IMR-90 (cell line): ENCODE measurements at regions not wholly inside any gene's neighbourhood (a gene's known extent, or its start where the extent isn't known, plus 50 kb on each side); places are given as distances from the start of the nearest gene placed in this dataset.

Experiments used
- ATAC-seq: fragments of 200-7000 bp; cut with Tn5 transposase; 2 replicates; pipeline ENCODE4 v1.9.1; 2020; ENCODE audit warnings: low read depth, mild to moderate bottlenecking, moderate library complexity
- BruUV-seq: library from RNA; stranded (reverse); fragments of 400-500 nt; replicated peaks from 2 replicates; lab custom pipeline; 2021; lab: Mats Ljungman, UMichigan
- CTCF ChIA-PET: fragments of 300-600 bp; formaldehyde crosslinking; extraction: SDS; loops from one replicate; lab custom pipeline; 2021; ENCODE audit warnings: antibody characterized with exemption; lab: Yijun Ruan, JAX
- POLR2A ChIA-PET: fragments of 300-600 bp; sonication (Branson Sonifier 250); formaldehyde crosslinking; loops from one replicate; lab custom pipeline; 2022; ENCODE audit warnings: antibody characterized with exemption; ENCODE audit not compliant: unreplicated experiment; lab: Charles Lee
- DNase-seq: peaks from one replicate; pipeline ENCODE4 v3.0.0; 2013
- H2AFZ ChIP-seq: replicated peaks from 2 replicates; pipeline ENCODE3; 2013; ENCODE audit warnings: low read length, mild to moderate bottlenecking; ENCODE audit not compliant: poor library complexity
- H2AK5ac ChIP-seq: 2 replicates; pipeline ENCODE4 v1.6.1; 2013; ENCODE audit warnings: low read depth, low read length, inconsistent platforms
- H2AK9ac ChIP-seq: replicated peaks from 2 replicates; pipeline ENCODE3; 2013; ENCODE audit warnings: mild to moderate bottlenecking, low read depth, low read length, moderate library complexity; ENCODE audit not compliant: poor library complexity
- H2BK120ac ChIP-seq: 2 replicates; pipeline ENCODE4 v1.6.1; 2013; ENCODE audit warnings: low read depth, low read length, inconsistent platforms
- H2BK15ac ChIP-seq: 3 replicates; pipeline ENCODE4 v1.6.1; 2013; ENCODE audit warnings: low read depth, low read length, inconsistent platforms
- H2BK20ac ChIP-seq: 2 replicates; pipeline ENCODE4 v1.6.1; 2013; ENCODE audit warnings: low read depth, mild to moderate bottlenecking, inconsistent platforms, low read length, moderate library complexity
- H2BK5ac ChIP-seq: 2 replicates; pipeline ENCODE4 v1.6.1; 2013; ENCODE audit warnings: mild to moderate bottlenecking, low read depth, low read length, inconsistent platforms; ENCODE audit not compliant: poor library complexity, severe bottlenecking
- H3K14ac ChIP-seq: replicated peaks from 2 replicates; pipeline ENCODE4 v1.6.1; 2013; ENCODE audit warnings: low read depth, low read length, inconsistent platforms
- H3K18ac ChIP-seq: 2 replicates; pipeline ENCODE4 v1.6.1; 2013; ENCODE audit warnings: low read depth, low read length, control low read depth
- H3K23ac ChIP-seq: 2 replicates; pipeline ENCODE4 v1.6.1; 2013; ENCODE audit warnings: low read depth, low read length, inconsistent platforms
- H3K27ac ChIP-seq: 2 replicates; pipeline ENCODE4 v1.5.1; 2013; ENCODE audit warnings: mild to moderate bottlenecking, control low read depth, low read length; ENCODE audit not compliant: insufficient read depth
- H3K27me3 ChIP-seq: 2 replicates; pipeline ENCODE4 v1.6.1; 2013; ENCODE audit warnings: low read length; ENCODE audit not compliant: control insufficient read depth, insufficient read depth
- H3K36me3 ChIP-seq: 2 replicates; pipeline ENCODE4 v1.6.1; 2013; ENCODE audit warnings: low read length, mixed read lengths; ENCODE audit not compliant: control insufficient read depth, insufficient read depth
- H3K4ac ChIP-seq: 2 replicates; pipeline ENCODE4 v1.6.1; 2013; ENCODE audit warnings: low read depth, low read length, inconsistent platforms
- H3K4me1 ChIP-seq: 2 replicates; pipeline ENCODE4 v1.6.1; 2013; ENCODE audit warnings: low read length, mixed read lengths; ENCODE audit not compliant: control insufficient read depth, insufficient read depth
- H3K4me2 ChIP-seq: 2 replicates; pipeline ENCODE4 v1.6.1; 2013; ENCODE audit warnings: low read depth, mild to moderate bottlenecking, control low read depth, low read length, moderate library complexity
- H3K4me3 ChIP-seq: 2 replicates; pipeline ENCODE4 v1.5.1; 2013; ENCODE audit warnings: low read depth, mild to moderate bottlenecking, control low read depth, low read length, moderate library complexity; ENCODE audit not compliant: insufficient read depth
- H3K56ac ChIP-seq: 2 replicates; pipeline ENCODE4 v1.6.1; 2013; ENCODE audit warnings: low read length, inconsistent platforms; ENCODE audit not compliant: insufficient read depth; ENCODE audit errors: extremely low read depth
- H3K79me1 ChIP-seq, 2 experiments: 2 replicates each; pipeline ENCODE4 v1.6.1; 2013; ENCODE audit warnings: low read length in 2 of 2, inconsistent platforms in 1 of 2, low read depth in 1 of 2
- H3K9ac ChIP-seq: 2 replicates; pipeline ENCODE4 v1.6.1; 2013; ENCODE audit warnings: low read depth, low read length, control low read depth
- H3K9me1 ChIP-seq: 2 replicates; pipeline ENCODE4 v1.6.1; 2013; ENCODE audit warnings: low read length, inconsistent platforms; ENCODE audit not compliant: insufficient read depth
- H3K9me3 ChIP-seq: 2 replicates; pipeline ENCODE4 v1.6.1; 2013; ENCODE audit warnings: low read length; ENCODE audit not compliant: control insufficient read depth, insufficient read depth
- H4K20me1 ChIP-seq: 2 replicates; pipeline ENCODE4 v1.6.1; 2013; ENCODE audit warnings: low read length, inconsistent platforms; ENCODE audit not compliant: insufficient read depth
- H4K5ac ChIP-seq: 2 replicates; pipeline ENCODE4 v1.6.1; 2013; ENCODE audit warnings: mild to moderate bottlenecking, low read depth, low read length, control low read depth
- H4K8ac ChIP-seq, 2 experiments: 2 replicates each; pipeline ENCODE4 v1.6.1; 2013; ENCODE audit warnings: low read depth in 2 of 2, low read length in 2 of 2, control low read depth in 1 of 2, inconsistent platforms in 1 of 2
- H4K91ac ChIP-seq: 2 replicates; pipeline ENCODE4 v1.6.1; 2013; ENCODE audit warnings: low read depth, low read length, inconsistent platforms; ENCODE audit not compliant: insufficient read depth
- CEBPB ChIP-seq: IDR thresholded peaks from 2 replicates; pipeline ENCODE4 v1.6.1; 2012; ENCODE audit warnings: low read depth, low read length, improper control_type of control experiment
- FOS ChIP-seq: fragments of 150-350 bp; IDR thresholded peaks from 2 replicates; pipeline ENCODE4 v1.6.1; 2016; ENCODE audit warnings: low read depth, low read length
- MXI1 ChIP-seq: IDR thresholded peaks from 2 replicates; pipeline ENCODE4 v1.6.1; 2012; ENCODE audit warnings: low read depth, mild to moderate bottlenecking, low read length, moderate library complexity, borderline replicate concordance
- RCOR1 ChIP-seq: IDR thresholded peaks from 2 replicates; pipeline ENCODE4 v1.6.1; 2012; ENCODE audit warnings: mild to moderate bottlenecking, low read length, improper control_type of control experiment; ENCODE audit not compliant: insufficient replicate concordance
- SMC3 ChIP-seq: fragments of 150-350 bp; IDR thresholded peaks from 2 replicates; pipeline ENCODE4 v1.6.1; 2016; ENCODE audit warnings: low read depth, mild to moderate bottlenecking, antibody characterized with exemption, low read length, moderate library complexity
- dilution Hi-C: fragments of 300-500 bp; cut with HindIII; formaldehyde crosslinking; loops from one replicate; pipeline ENCODE4 v1.14.3; 2018; ENCODE audit warnings: low sequenced_read_pairs; ENCODE audit not compliant: unreplicated experiment
- in situ Hi-C: fragments of 300-500 bp; cut with MboI; formaldehyde crosslinking; loops from 3 replicates; pipeline ENCODE4 v1.14.3; 2019; ENCODE audit warnings: low sequenced_read_pairs, inconsistent platforms, mixed read lengths
- intact Hi-C: fragments of 100-400 bp; cut with micrococcal nuclease; formaldehyde crosslinking; loops from 2 replicates; pipeline ENCODE4 v1.10.0; 2022
- TF ChIP-seq, protein P1 (sequence below): conservative IDR thresholded peaks from 2 replicates; pipeline ENCODE4 v1.5.1; 2012; ENCODE audit warnings: mild to moderate bottlenecking, low read depth, low read length, improper control_type of control experiment

DNA sequence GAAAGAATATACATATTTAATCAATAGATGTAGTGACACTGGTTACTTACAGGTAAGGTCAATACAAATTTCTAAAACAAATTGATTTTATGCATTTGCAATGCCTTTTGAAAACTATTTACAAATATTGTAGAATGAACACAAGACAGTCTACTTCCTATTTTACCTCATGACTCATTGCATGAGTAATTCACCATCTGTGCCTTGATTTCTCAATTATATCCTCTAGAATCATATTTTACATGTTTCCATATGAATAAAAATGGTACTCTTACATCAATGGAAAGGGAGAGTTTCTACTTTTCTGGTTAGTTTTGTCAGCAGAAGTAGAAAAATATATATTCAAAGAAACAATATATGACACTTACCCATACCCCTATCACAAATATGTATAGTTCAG is 203.8 kb upstream of the CDH7 start:
- H3K23ac ChIP-seq: no peak overlapping the region
- no peak overlapping the region for H4K5ac ChIP-seq
- intact Hi-C loops: no loop called here
- H2AK9ac ChIP-seq: no peak overlapping the region
- no peak overlapping the region for H3K4me2 ChIP-seq
- H3K9me1 ChIP-seq: no peaks in the 10 kb centered on the region
- H3K27ac ChIP-seq: no peak overlapping the region
- H3K18ac ChIP-seq: no peak overlapping the region
- no peak overlapping the region for H2AK5ac ChIP-seq
- no peak overlapping the region for H3K4me3 ChIP-seq
- H3K56ac ChIP-seq: no peak overlapping the region
- no peak overlapping the region for H4K91ac ChIP-seq
- ChIA-PET POLR2A (no interaction called here), CTCF (no interaction called here)
- no peak overlapping the region for H2BK120ac ChIP-seq
- no peaks in the 10 kb centered on the region for H3K4me1 ChIP-seq
- TF ChIP-seq RCOR1 (no peak), MXI1 (no peak), FOS (no peak), CEBPB (no peak), SMC3 (no peak)
- TF ChIP-seq, protein P1, sequence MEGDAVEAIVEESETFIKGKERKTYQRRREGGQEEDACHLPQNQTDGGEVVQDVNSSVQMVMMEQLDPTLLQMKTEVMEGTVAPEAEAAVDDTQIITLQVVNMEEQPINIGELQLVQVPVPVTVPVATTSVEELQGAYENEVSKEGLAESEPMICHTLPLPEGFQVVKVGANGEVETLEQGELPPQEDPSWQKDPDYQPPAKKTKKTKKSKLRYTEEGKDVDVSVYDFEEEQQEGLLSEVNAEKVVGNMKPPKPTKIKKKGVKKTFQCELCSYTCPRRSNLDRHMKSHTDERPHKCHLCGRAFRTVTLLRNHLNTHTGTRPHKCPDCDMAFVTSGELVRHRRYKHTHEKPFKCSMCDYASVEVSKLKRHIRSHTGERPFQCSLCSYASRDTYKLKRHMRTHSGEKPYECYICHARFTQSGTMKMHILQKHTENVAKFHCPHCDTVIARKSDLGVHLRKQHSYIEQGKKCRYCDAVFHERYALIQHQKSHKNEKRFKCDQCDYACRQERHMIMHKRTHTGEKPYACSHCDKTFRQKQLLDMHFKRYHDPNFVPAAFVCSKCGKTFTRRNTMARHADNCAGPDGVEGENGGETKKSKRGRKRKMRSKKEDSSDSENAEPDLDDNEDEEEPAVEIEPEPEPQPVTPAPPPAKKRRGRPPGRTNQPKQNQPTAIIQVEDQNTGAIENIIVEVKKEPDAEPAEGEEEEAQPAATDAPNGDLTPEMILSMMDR: no peak
- H3K27me3 ChIP-seq: no peaks in the 10 kb centered on the region
- no peak for DNase-seq
- H3K14ac ChIP-seq: no peak overlapping the region
- H2BK20ac ChIP-seq: no peak overlapping the region
- no peak overlapping the region for H3K4ac ChIP-seq
- H4K8ac ChIP-seq: no peak overlapping the region
- peaks cover 7% of the 10 kb centered on the region for H3K9me3 ChIP-seq
- H4K20me1 ChIP-seq: no peaks in the 10 kb centered on the region
- H3K9ac ChIP-seq: no peak overlapping the region
- H2BK15ac ChIP-seq: no peak overlapping the region
- dilution Hi-C loops: no loop called here
- no peaks in the 10 kb centered on the region for H3K36me3 ChIP-seq
- H2AFZ ChIP-seq: no peak overlapping the region
- no peaks in the 10 kb centered on the region for H3K79me1 ChIP-seq
- no peak overlapping the region for H2BK5ac ChIP-seq
- in situ Hi-C loops: no loop called here
- BruUV-seq: no TSS peak
- ATAC-seq: no peak
